Transverse colon (tissue), 3 donors: ENCODE measurements at regions not wholly inside any gene's neighbourhood (a gene's known extent, or its start where the extent isn't known, plus 50 kb on each side); places are given as distances from the start of the nearest gene placed in this dataset.

Experiments
- CTCF ChIP-seq, 5 experiments: fragments of 200-600 bp in 3 of 5; fragments of 450-650 bp in 2 of 5; sonication (generic) in 3 of 5; IDR thresholded peaks; 1 replicate in 2 of 5; 2 replicates in 3 of 5; pipeline ENCODE4 v1.5.1; 2016 to 2017; ENCODE audit warnings: antibody characterized with exemption in 5 of 5, inconsistent platforms in 3 of 5, mild to moderate bottlenecking in 2 of 5, moderate library complexity in 1 of 5
- POLR2A ChIP-seq: fragments of 450-650 bp; IDR thresholded peaks from one replicate; pipeline ENCODE4 v1.6.1; 2016; ENCODE audit warnings: antibody characterized with exemption, mild to moderate bottlenecking, moderate library complexity

GRCh38 chr3:42033741-42034140 is 57.4 kb upstream of the TRAK1 start:
- TF ChIP-seq CTCF (IDR thresholded peaks at IDR 0.05), result no peak
- no peak for TF ChIP-seq POLR2A
